HG02981 (cell line): ENCODE measurements at regions not wholly inside any gene's neighbourhood (a gene's known extent, or its start where the extent isn't known, plus 50 kb on each side); places are given as distances from the start of the nearest gene placed in this dataset.

Source experiments
- ATAC-seq: cut with Tn5 transposase; IDR thresholded peaks from one replicate; pipeline ENCODE4 v1.9.1; 2021; ENCODE audit warnings: mild to moderate bottlenecking, moderate library complexity; ENCODE audit not compliant: unreplicated experiment

DNA sequence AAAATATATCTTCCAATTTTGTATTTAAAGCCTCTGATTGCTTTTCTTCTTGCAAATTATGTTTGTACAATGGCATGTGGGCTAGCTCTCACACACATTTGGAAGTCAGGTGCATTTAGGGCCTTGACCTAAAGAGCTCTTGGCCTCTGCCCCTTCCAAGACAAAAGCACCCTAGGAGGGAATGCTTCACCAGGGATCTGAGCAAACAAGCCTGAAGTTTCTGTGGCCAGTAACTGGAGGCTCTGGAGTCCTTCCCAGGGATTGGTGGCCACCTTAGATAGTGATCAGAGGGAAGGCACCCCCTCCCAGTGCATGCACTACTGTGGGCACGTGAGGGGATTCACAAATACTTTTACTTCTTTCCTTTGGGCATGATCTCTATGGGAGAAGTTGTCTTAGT is 60.3 kb upstream of the DIPK2B start:
- no peak for ATAC-seq

GRCh38 chrX:45258731-45259402 is 58.2 kb upstream of the DIPK2B start:
- no peak for ATAC-seq
